Neural progenitor cell (in vitro differentiated cells): ENCODE measurements at regions not wholly inside any gene's neighbourhood (a gene's known extent, or its start where the extent isn't known, plus 50 kb on each side); places are given as distances from the start of the nearest gene placed in this dataset.

Experiments
- EZH2 ChIP-seq: fragments of 200-600 bp; sonication (generic); IDR thresholded peaks from 2 replicates; pipeline ENCODE4 v1.6.1; 2017; ENCODE audit warnings: antibody characterized with exemption, mild to moderate bottlenecking, moderate library complexity
- EZH2phosphoT487 ChIP-seq: fragments of 200-600 bp; sonication (generic); IDR thresholded peaks from 2 replicates; pipeline ENCODE4 v1.6.1; 2017; ENCODE audit warnings: antibody characterized with exemption
- TF ChIP-seq, protein P1 (sequence below): fragments of 200-600 bp; sonication (generic); IDR thresholded peaks from 2 replicates; pipeline ENCODE4 v1.5.1; 2017; ENCODE audit warnings: antibody characterized with exemption, mild to moderate bottlenecking

DNA sequence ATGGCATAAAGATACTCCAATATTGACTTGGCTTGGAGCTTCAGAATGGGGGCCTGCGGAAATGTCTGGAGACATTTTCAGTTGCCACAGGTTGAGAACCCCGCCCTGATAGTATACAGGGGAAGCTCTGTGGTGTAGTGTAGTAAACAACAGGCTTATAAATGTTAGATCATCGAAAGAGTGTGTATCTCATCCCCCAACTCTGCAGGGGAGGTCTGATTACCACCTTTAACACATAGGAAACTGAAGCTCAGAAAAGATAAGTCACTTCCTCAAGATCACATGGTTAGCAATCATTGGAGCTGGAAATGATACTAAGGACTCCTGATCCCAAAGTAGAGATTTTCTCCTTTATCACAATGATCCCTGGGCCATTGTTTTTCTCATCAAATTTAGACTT, 144.5 kb upstream of the BMPER start:
- TF ChIP-seq, protein P1, sequence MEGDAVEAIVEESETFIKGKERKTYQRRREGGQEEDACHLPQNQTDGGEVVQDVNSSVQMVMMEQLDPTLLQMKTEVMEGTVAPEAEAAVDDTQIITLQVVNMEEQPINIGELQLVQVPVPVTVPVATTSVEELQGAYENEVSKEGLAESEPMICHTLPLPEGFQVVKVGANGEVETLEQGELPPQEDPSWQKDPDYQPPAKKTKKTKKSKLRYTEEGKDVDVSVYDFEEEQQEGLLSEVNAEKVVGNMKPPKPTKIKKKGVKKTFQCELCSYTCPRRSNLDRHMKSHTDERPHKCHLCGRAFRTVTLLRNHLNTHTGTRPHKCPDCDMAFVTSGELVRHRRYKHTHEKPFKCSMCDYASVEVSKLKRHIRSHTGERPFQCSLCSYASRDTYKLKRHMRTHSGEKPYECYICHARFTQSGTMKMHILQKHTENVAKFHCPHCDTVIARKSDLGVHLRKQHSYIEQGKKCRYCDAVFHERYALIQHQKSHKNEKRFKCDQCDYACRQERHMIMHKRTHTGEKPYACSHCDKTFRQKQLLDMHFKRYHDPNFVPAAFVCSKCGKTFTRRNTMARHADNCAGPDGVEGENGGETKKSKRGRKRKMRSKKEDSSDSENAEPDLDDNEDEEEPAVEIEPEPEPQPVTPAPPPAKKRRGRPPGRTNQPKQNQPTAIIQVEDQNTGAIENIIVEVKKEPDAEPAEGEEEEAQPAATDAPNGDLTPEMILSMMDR = no peak
- no peak for TF ChIP-seq EZH2
- no peak for TF ChIP-seq EZH2phosphoT487
